Endothelial cell of umbilical vein (primary cell): ENCODE measurements at regions not wholly inside any gene's neighbourhood (a gene's known extent, or its start where the extent isn't known, plus 50 kb on each side); places are given as distances from the start of the nearest gene placed in this dataset.

ENCODE experiments used
- BruUV-seq: library from RNA; stranded (reverse); fragments of 400-500 nt; replicated peaks from 2 replicates; lab custom pipeline; 2021; lab: Mats Ljungman, UMichigan
- CTCF ChIA-PET: fragments of 300-600, 350-600 bp; sonication (Branson Sonifier 250); formaldehyde crosslinking; loops from one replicate; lab custom pipeline; 2021; ENCODE audit warnings: antibody characterized with exemption, inconsistent platforms; lab: Charles Lee
- POLR2A ChIA-PET: fragments of 300-600, 350-600 bp; sonication (Branson Sonifier 250); formaldehyde crosslinking; loops from one replicate; lab custom pipeline; 2021; ENCODE audit warnings: antibody characterized with exemption, inconsistent platforms; lab: Charles Lee
- DNase-seq: peaks from one replicate; pipeline ENCODE4 v3.0.0-alpha.2; 2011; ENCODE audit warnings: low read depth, low spot score
- FAIRE-seq: peaks from 2 replicates; lab custom pipeline; 2011; peaks lifted over from hg19 to GRCh38; lab: Jason Lieb, UNC
- H2AFZ ChIP-seq: 2 replicates; pipeline ENCODE4 v1.6.0; 2012; ENCODE audit warnings: low read depth, low read length, control low read depth, inconsistent platforms
- H3K27ac ChIP-seq: 2 replicates; pipeline ENCODE4 v1.5.1; 2011; ENCODE audit warnings: low read depth, mild to moderate bottlenecking, control low read depth, low read length, moderate library complexity; ENCODE audit not compliant: insufficient read depth
- H3K27me3 ChIP-seq, 2 experiments: 2 replicates each; pipeline versions ENCODE4 v1.6.0 to v1.6.1; 2011; ENCODE audit warnings: low read length in 2 of 2, mixed read lengths in 1 of 2; ENCODE audit not compliant: control insufficient read depth in 2 of 2, insufficient read depth in 2 of 2
- H3K36me3 ChIP-seq, 2 experiments: 2 replicates in 1 of 2; 3 replicates in 1 of 2; pipeline ENCODE4 v1.5.1; 2011; ENCODE audit warnings: low read length in 2 of 2, mild to moderate bottlenecking in 1 of 2, moderate library complexity in 1 of 2; ENCODE audit not compliant: control insufficient read depth in 2 of 2, insufficient read depth in 2 of 2; ENCODE audit errors: extremely low read depth in 1 of 2
- H3K4me1 ChIP-seq: 3 replicates; pipeline ENCODE4 v1.5.1; 2011; ENCODE audit warnings: mild to moderate bottlenecking, low read length; ENCODE audit not compliant: control insufficient read depth, insufficient read depth; ENCODE audit errors: extremely low read depth
- H3K4me2 ChIP-seq: 2 replicates; pipeline ENCODE4 v1.6.1; 2011; ENCODE audit warnings: low read length, control low read depth, mixed read lengths; ENCODE audit not compliant: insufficient read depth
- H3K4me3 ChIP-seq, 3 experiments: fragments of 200-600 bp in 1 of 3; sonication (generic), shearing (Covaris generic) in 1 of 3; replicated peaks in 1 of 3; 2 replicates each; pipeline ENCODE4 v1.5.1; 2011 to 2016; ENCODE audit warnings: control low read depth in 3 of 3, low read length in 3 of 3, mild to moderate bottlenecking in 2 of 3, inconsistent platforms in 1 of 3, low read depth in 1 of 3, moderate library complexity in 1 of 3; ENCODE audit not compliant: insufficient read depth in 1 of 3
- H3K79me2 ChIP-seq: 2 replicates; pipeline ENCODE4 v1.6.0; 2012; ENCODE audit warnings: low read length, inconsistent platforms; ENCODE audit not compliant: control insufficient read depth, insufficient read depth
- H3K9ac ChIP-seq: replicated peaks from 2 replicates; pipeline ENCODE3; 2011; ENCODE audit warnings: low read length, control low read depth; ENCODE audit not compliant: insufficient read depth; ENCODE audit errors: extremely low read depth
- H3K9me1 ChIP-seq: replicated peaks from 3 replicates; pipeline ENCODE4 v1.6.0; 2011; ENCODE audit warnings: mild to moderate bottlenecking, low read length; ENCODE audit not compliant: control insufficient read depth, insufficient read depth; ENCODE audit errors: extremely low read depth
- H3K9me3 ChIP-seq: replicated peaks from 2 replicates; pipeline ENCODE4 v1.5.1; 2012; ENCODE audit warnings: low read length, inconsistent platforms; ENCODE audit not compliant: control insufficient read depth, insufficient read depth
- H4K20me1 ChIP-seq: replicated peaks from 2 replicates; pipeline ENCODE3; 2011; ENCODE audit warnings: mild to moderate bottlenecking, low read length; ENCODE audit not compliant: control insufficient read depth, insufficient read depth; ENCODE audit errors: extremely low read depth
- CTCF ChIP-seq, 2 donors: IDR thresholded peaks; 1 replicate in 1 of 2; 2 replicates in 1 of 2; pipeline ENCODE4 v1.5.1; 2011; ENCODE audit warnings: low read length in 2 of 2, mild to moderate bottlenecking in 2 of 2, moderate library complexity in 2 of 2, control low read depth in 1 of 2, inconsistent platforms in 1 of 2, low read depth in 1 of 2; ENCODE audit not compliant: insufficient read depth in 1 of 2; ENCODE audit errors: extremely low read depth in 1 of 2
- EZH2 ChIP-seq: IDR thresholded peaks from 2 replicates; pipeline ENCODE4 v1.6.1; 2012; ENCODE audit warnings: borderline replicate concordance, low read depth, mild to moderate bottlenecking, moderate library complexity, low read length, inconsistent platforms; ENCODE audit not compliant: severe bottlenecking
- FOS ChIP-seq: IDR thresholded peaks from 2 replicates; pipeline ENCODE4 v1.6.1; 2011; ENCODE audit warnings: mild to moderate bottlenecking, low read length, moderate library complexity, borderline replicate concordance; ENCODE audit not compliant: insufficient read depth
- GATA2 ChIP-seq: IDR thresholded peaks from 2 replicates; pipeline ENCODE4 v1.7.0; 2011; ENCODE audit warnings: low read depth, mild to moderate bottlenecking, moderate library complexity, mixed read lengths, low read length; ENCODE audit not compliant: insufficient read length, insufficient read depth
- JUN ChIP-seq: IDR thresholded peaks from 2 replicates; pipeline ENCODE4 v1.6.1; 2011; ENCODE audit warnings: borderline replicate concordance, low read depth; ENCODE audit not compliant: insufficient read length, insufficient read depth
- MYC ChIP-seq: IDR thresholded peaks from one replicate; pipeline ENCODE4 v1.6.1; 2011; ENCODE audit warnings: mild to moderate bottlenecking, low read depth, low read length
- dilution Hi-C: fragments of 300-500 bp; cut with MboI; formaldehyde crosslinking; loops from one replicate; pipeline ENCODE4 v1.15.0; 2019; ENCODE audit warnings: low sequenced_read_pairs; ENCODE audit not compliant: extremely low pct_ligation_motif_present
- intact Hi-C: fragments of 100-400 bp; cut with micrococcal nuclease; formaldehyde crosslinking; loops from one replicate; pipeline ENCODE4 v1.10.0; 2022

GRCh38 chr2:38152035-38152434 is 76.1 kb upstream of the CYP1B1 start:
- no TSS peak for BruUV-seq
- POLR2A ChIA-PET: no interaction called here
- FAIRE-seq: no peak

More at GRCh38 chr2:38152035-38152434, 76.1 kb upstream of the CYP1B1 start:
- no peak overlapping the region for H3K9ac ChIP-seq
- peaks cover 11 to 24% of the 10 kb centered on the region in 2 experiments for H3K27me3 ChIP-seq
- H3K4me1 ChIP-seq: peaks cover 4% of the 10 kb centered on the region
- H3K9me3 ChIP-seq: no peaks in the 10 kb centered on the region
- no peak overlapping the region for H3K4me3 ChIP-seq
- H3K9me1 ChIP-seq: no peaks in the 10 kb centered on the region
- no peak for TF ChIP-seq EZH2
- no peak for TF ChIP-seq JUN
- no peak for TF ChIP-seq GATA2
- no peak for TF ChIP-seq FOS
- no peak for TF ChIP-seq CTCF (IDR thresholded peaks at IDR 0.05; ENCODE audit: extremely low read depth in 1 of 2, insufficient read depth in 1 of 2, low read depth in 1 of 2, low read length in 2 of 2)
- no peak for TF ChIP-seq MYC
- no peaks in the 10 kb centered on the region for H3K36me3 ChIP-seq
- H3K79me2 ChIP-seq: no peaks in the 10 kb centered on the region
- H4K20me1 ChIP-seq: no peaks in the 10 kb centered on the region
- intact Hi-C loops (no loop called here), dilution Hi-C loops (no loop called here)
- no peak overlapping the region for H2AFZ ChIP-seq
- no peak overlapping the region for H3K27ac ChIP-seq
- CTCF ChIA-PET: no interaction called here
- no peak for DNase-seq
- no peak overlapping the region for H3K4me2 ChIP-seq
